ENCODE measurements at regions not wholly inside any gene's neighbourhood (a gene's known extent, or its start where the extent isn't known, plus 50 kb on each side); places are given as distances from the start of the nearest gene placed in this dataset.

GRCh38 chr6:147867433-147868226 is 359.1 kb downstream of the SAMD5 start:
- Histone ChIP-seq H3K9ac (ENCODE audit: low read depth in 1 of 2, low read length in 2 of 2) (no peak overlapping the region), H3K36me3 (ENCODE audit: control insufficient read depth in 1 of 2, insufficient read depth in 2 of 2, low read length in 2 of 2) (no peaks in the 10 kb centered on the region), H3K9me3 (ENCODE audit: control insufficient read depth in 1 of 2, low read length in 2 of 2) (no peaks in the 10 kb centered on the region)

GRCh38 chr6:147868427-147869190 is 360.1 kb downstream of the SAMD5 start:
- Histone ChIP-seq H3K27ac (ENCODE audit: low read depth, low read length) (no peak overlapping the region), H3K4me1 (ENCODE audit: control insufficient read depth in 1 of 2, insufficient read depth in 2 of 2, low read length in 2 of 2) (no peaks in the 10 kb centered on the region), H3K4me3 (ENCODE audit: low read depth in 1 of 2, low read length in 2 of 2) (no peak overlapping the region), H3K9ac (ENCODE audit: low read depth in 1 of 2, low read length in 2 of 2) (no peak overlapping the region), H3K9me3 (ENCODE audit: control insufficient read depth in 1 of 2, low read length in 2 of 2) (no peaks in the 10 kb centered on the region), H3K36me3 (ENCODE audit: control insufficient read depth in 1 of 2, insufficient read depth in 2 of 2, low read length in 2 of 2) (no peaks in the 10 kb centered on the region), H3K27me3 (ENCODE audit: control insufficient read depth in 1 of 2, insufficient read depth in 2 of 2, low read length in 2 of 2) (no peaks in the 10 kb centered on the region)

More at GRCh38 chr6:147867433-147868226, 359.1 kb downstream of the SAMD5 start:
- Histone ChIP-seq H3K4me3 (ENCODE audit: low read depth in 1 of 2, low read length in 2 of 2) (no peak overlapping the region), H3K4me1 (ENCODE audit: control insufficient read depth in 1 of 2, insufficient read depth in 2 of 2, low read length in 2 of 2) (no peaks in the 10 kb centered on the region), H3K27me3 (ENCODE audit: control insufficient read depth in 1 of 2, insufficient read depth in 2 of 2, low read length in 2 of 2) (no peaks in the 10 kb centered on the region), H3K27ac (ENCODE audit: low read depth, low read length) (no peak overlapping the region)

- H3K27me3 ChIP-seq (ENCODE audit: control insufficient read depth in 1 of 2, insufficient read depth in 2 of 2, low read length in 2 of 2): no peaks in the 10 kb centered on the region
- H3K9ac ChIP-seq (ENCODE audit: low read depth in 1 of 2, low read length in 2 of 2): no peak overlapping the region
- H3K9me3 ChIP-seq (ENCODE audit: control insufficient read depth in 1 of 2, low read length in 2 of 2): no peaks in the 10 kb centered on the region
- H3K4me3 ChIP-seq (ENCODE audit: low read depth in 1 of 2, low read length in 2 of 2): no peak overlapping the region
- no peaks in the 10 kb centered on the region for H3K4me1 ChIP-seq (ENCODE audit: control insufficient read depth in 1 of 2, insufficient read depth in 2 of 2, low read length in 2 of 2)
- H3K36me3 ChIP-seq (ENCODE audit: control insufficient read depth in 1 of 2, insufficient read depth in 2 of 2, low read length in 2 of 2): no peaks in the 10 kb centered on the region
- no peak overlapping the region for H3K27ac ChIP-seq (ENCODE audit: low read depth, low read length)
Observed at GRCh38 chr6:147869201-147869600, 360.7 kb downstream of the SAMD5 start.

GRCh38 chr6:147869869-147870268 is 361.4 kb downstream of the SAMD5 start:
- Histone ChIP-seq H3K9me3 (ENCODE audit: control insufficient read depth in 1 of 2, low read length in 2 of 2) (no peaks in the 10 kb centered on the region), H3K9ac (ENCODE audit: low read depth in 1 of 2, low read length in 2 of 2) (no peak overlapping the region), H3K27ac (ENCODE audit: low read depth, low read length) (no peak overlapping the region), H3K4me3 (ENCODE audit: low read depth in 1 of 2, low read length in 2 of 2) (no peak overlapping the region), H3K36me3 (ENCODE audit: control insufficient read depth in 1 of 2, insufficient read depth in 2 of 2, low read length in 2 of 2) (no peaks in the 10 kb centered on the region), H3K4me1 (ENCODE audit: control insufficient read depth in 1 of 2, insufficient read depth in 2 of 2, low read length in 2 of 2) (no peaks in the 10 kb centered on the region), H3K27me3 (ENCODE audit: control insufficient read depth in 1 of 2, insufficient read depth in 2 of 2, low read length in 2 of 2) (no peaks in the 10 kb centered on the region)

- H3K4me3 ChIP-seq (ENCODE audit: low read depth in 1 of 2, low read length in 2 of 2): no peak overlapping the region
- H3K4me1 ChIP-seq (ENCODE audit: control insufficient read depth in 1 of 2, insufficient read depth in 2 of 2, low read length in 2 of 2): no peaks in the 10 kb centered on the region
- H3K9me3 ChIP-seq (ENCODE audit: control insufficient read depth in 1 of 2, low read length in 2 of 2): no peaks in the 10 kb centered on the region
- no peaks in the 10 kb centered on the region for H3K36me3 ChIP-seq (ENCODE audit: control insufficient read depth in 1 of 2, insufficient read depth in 2 of 2, low read length in 2 of 2)
- no peak overlapping the region for H3K27ac ChIP-seq (ENCODE audit: low read depth, low read length)
- H3K27me3 ChIP-seq (ENCODE audit: control insufficient read depth in 1 of 2, insufficient read depth in 2 of 2, low read length in 2 of 2): no peaks in the 10 kb centered on the region
- no peak overlapping the region for H3K9ac ChIP-seq (ENCODE audit: low read depth in 1 of 2, low read length in 2 of 2)
Observed at GRCh38 chr6:147870506-147871110, 362.1 kb downstream of the SAMD5 start.

- Histone ChIP-seq H3K36me3 (ENCODE audit: control insufficient read depth in 1 of 2, insufficient read depth in 2 of 2, low read length in 2 of 2) (no peaks in the 10 kb centered on the region), H3K9me3 (ENCODE audit: control insufficient read depth in 1 of 2, low read length in 2 of 2) (no peaks in the 10 kb centered on the region), H3K27ac (ENCODE audit: low read depth, low read length) (no peak overlapping the region), H3K27me3 (ENCODE audit: control insufficient read depth in 1 of 2, insufficient read depth in 2 of 2, low read length in 2 of 2) (no peaks in the 10 kb centered on the region), H3K9ac (ENCODE audit: low read depth in 1 of 2, low read length in 2 of 2) (no peak overlapping the region), H3K4me3 (ENCODE audit: low read depth in 1 of 2, low read length in 2 of 2) (no peak overlapping the region), H3K4me1 (ENCODE audit: control insufficient read depth in 1 of 2, insufficient read depth in 2 of 2, low read length in 2 of 2) (no peaks in the 10 kb centered on the region)
Observed at GRCh38 chr6:147872002-147872401, 363.5 kb downstream of the SAMD5 start.

GRCh38 chr6:147873816-147874215 is 365.3 kb downstream of the SAMD5 start:
- Histone ChIP-seq H3K9ac (ENCODE audit: low read depth in 1 of 2, low read length in 2 of 2) (no peak overlapping the region), H3K9me3 (ENCODE audit: control insufficient read depth in 1 of 2, low read length in 2 of 2) (no peaks in the 10 kb centered on the region), H3K36me3 (ENCODE audit: control insufficient read depth in 1 of 2, insufficient read depth in 2 of 2, low read length in 2 of 2) (no peaks in the 10 kb centered on the region), H3K4me1 (ENCODE audit: control insufficient read depth in 1 of 2, insufficient read depth in 2 of 2, low read length in 2 of 2) (no peaks in the 10 kb centered on the region), H3K4me3 (ENCODE audit: low read depth in 1 of 2, low read length in 2 of 2) (no peak overlapping the region), H3K27me3 (ENCODE audit: control insufficient read depth in 1 of 2, insufficient read depth in 2 of 2, low read length in 2 of 2) (no peaks in the 10 kb centered on the region), H3K27ac (ENCODE audit: low read depth, low read length) (no peak overlapping the region)

GRCh38 chr6:147874322-147874721 is 365.8 kb downstream of the SAMD5 start:
- no peaks in the 10 kb centered on the region for H3K36me3 ChIP-seq (ENCODE audit: control insufficient read depth in 1 of 2, insufficient read depth in 2 of 2, low read length in 2 of 2)
- H3K9me3 ChIP-seq (ENCODE audit: control insufficient read depth in 1 of 2, low read length in 2 of 2): no peaks in the 10 kb centered on the region
- H3K27me3 ChIP-seq (ENCODE audit: control insufficient read depth in 1 of 2, insufficient read depth in 2 of 2, low read length in 2 of 2): no peaks in the 10 kb centered on the region
- H3K4me3 ChIP-seq (ENCODE audit: low read depth in 1 of 2, low read length in 2 of 2): no peak overlapping the region
- H3K9ac ChIP-seq (ENCODE audit: low read depth in 1 of 2, low read length in 2 of 2): no peak overlapping the region
- no peaks in the 10 kb centered on the region for H3K4me1 ChIP-seq (ENCODE audit: control insufficient read depth in 1 of 2, insufficient read depth in 2 of 2, low read length in 2 of 2)
- no peak overlapping the region for H3K27ac ChIP-seq (ENCODE audit: low read depth, low read length)

GRCh38 chr6:147879031-147879580 is 370.6 kb downstream of the SAMD5 start:
- Histone ChIP-seq H3K27me3 (ENCODE audit: control insufficient read depth in 1 of 2, insufficient read depth in 2 of 2, low read length in 2 of 2) (no peaks in the 10 kb centered on the region), H3K4me1 (ENCODE audit: control insufficient read depth in 1 of 2, insufficient read depth in 2 of 2, low read length in 2 of 2) (no peaks in the 10 kb centered on the region), H3K4me3 (ENCODE audit: low read depth in 1 of 2, low read length in 2 of 2) (no peak overlapping the region), H3K36me3 (ENCODE audit: control insufficient read depth in 1 of 2, insufficient read depth in 2 of 2, low read length in 2 of 2) (no peaks in the 10 kb centered on the region), H3K9me3 (ENCODE audit: control insufficient read depth in 1 of 2, low read length in 2 of 2) (no peaks in the 10 kb centered on the region), H3K27ac (ENCODE audit: low read depth, low read length) (no peak overlapping the region), H3K9ac (ENCODE audit: low read depth in 1 of 2, low read length in 2 of 2) (no peak overlapping the region)

GRCh38 chr6:147881432-147881831 is 372.9 kb downstream of the SAMD5 start:
- H3K27ac ChIP-seq (ENCODE audit: low read depth, low read length): no peak overlapping the region
- H3K4me3 ChIP-seq (ENCODE audit: low read depth in 1 of 2, low read length in 2 of 2): no peak overlapping the region
- H3K27me3 ChIP-seq (ENCODE audit: control insufficient read depth in 1 of 2, insufficient read depth in 2 of 2, low read length in 2 of 2): no peaks in the 10 kb centered on the region
- H3K9me3 ChIP-seq (ENCODE audit: control insufficient read depth in 1 of 2, low read length in 2 of 2): no peaks in the 10 kb centered on the region
- no peaks in the 10 kb centered on the region for H3K36me3 ChIP-seq (ENCODE audit: control insufficient read depth in 1 of 2, insufficient read depth in 2 of 2, low read length in 2 of 2)
- H3K9ac ChIP-seq (ENCODE audit: low read depth in 1 of 2, low read length in 2 of 2): no peak overlapping the region
- no peaks in the 10 kb centered on the region for H3K4me1 ChIP-seq (ENCODE audit: control insufficient read depth in 1 of 2, insufficient read depth in 2 of 2, low read length in 2 of 2)

All from duodenal mucosa (tissue), 2 donors.